ENCODE measurements at regions not wholly inside any gene's neighbourhood (a gene's known extent, or its start where the extent isn't known, plus 50 kb on each side); places are given as distances from the start of the nearest gene placed in this dataset.

- Mint-ChIP-seq H3K27me3 (no peaks in the 10 kb centered on the region), H3K36me3 (ENCODE audit: low read depth) (no peaks in the 10 kb centered on the region), H3K27ac (no peak overlapping the region), H3K4me1 (ENCODE audit: low read depth) (no peaks in the 10 kb centered on the region), H3K9me3 (no peaks in the 10 kb centered on the region), H3K4me3 (no peak overlapping the region)
- no peak for ATAC-seq
- TF ChIP-seq CTCF (IDR thresholded peaks at IDR 0.05): no peak
- ChIA-PET POLR2A (no interaction called here), CTCF (no interaction called here)
- intact Hi-C loops (cut with micrococcal nuclease): no loop called here
- no peak for DNase-seq
Observed at GRCh38 chr11:96506041-96506440, 116.2 kb downstream of the JRKL start.

- Mint-ChIP-seq H3K9me3 (no peaks in the 10 kb centered on the region), H3K27me3 (no peaks in the 10 kb centered on the region), H3K27ac (no peak overlapping the region), H3K4me3 (no peak overlapping the region), H3K36me3 (ENCODE audit: low read depth) (no peaks in the 10 kb centered on the region), H3K4me1 (ENCODE audit: low read depth) (no peaks in the 10 kb centered on the region)
- ChIA-PET CTCF (no interaction called here), POLR2A (no interaction called here)
- ATAC-seq (no peak), DNase-seq (no peak)
- no peak for TF ChIP-seq CTCF (IDR thresholded peaks at IDR 0.05)
- intact Hi-C loops (cut with micrococcal nuclease): no loop called here
Observed at GRCh38 chr11:96506953-96507354, 117.1 kb downstream of the JRKL start.

GRCh38 chr11:96508861-96509260, 119.0 kb downstream of the JRKL start:
- H3K36me3 Mint-ChIP-seq (ENCODE audit: low read depth): no peaks in the 10 kb centered on the region
- no peak for TF ChIP-seq CTCF (IDR thresholded peaks at IDR 0.05)
- H3K4me3 Mint-ChIP-seq: no peak overlapping the region
- ChIA-PET CTCF (no interaction called here), POLR2A (no interaction called here)
- H3K27me3 Mint-ChIP-seq: no peaks in the 10 kb centered on the region
- no peaks in the 10 kb centered on the region for H3K9me3 Mint-ChIP-seq
- no peak for ATAC-seq
- H3K4me1 Mint-ChIP-seq (ENCODE audit: low read depth): no peaks in the 10 kb centered on the region
- no peak overlapping the region for H3K27ac Mint-ChIP-seq
- intact Hi-C loops (cut with micrococcal nuclease): no loop called here
- DNase-seq: no peak

GRCh38 chr11:96520939-96521338, 131.1 kb downstream of the JRKL start:
- no peak overlapping the region for H3K4me3 Mint-ChIP-seq
- no peak overlapping the region for H3K27ac Mint-ChIP-seq
- DNase-seq: no peak
- no peak for ATAC-seq
- no peaks in the 10 kb centered on the region for H3K9me3 Mint-ChIP-seq
- H3K4me1 Mint-ChIP-seq (ENCODE audit: low read depth): no peaks in the 10 kb centered on the region
- TF ChIP-seq CTCF (IDR thresholded peaks at IDR 0.05): no peak
- CTCF ChIA-PET: no interaction called here
- POLR2A ChIA-PET: no interaction called here
- H3K27me3 Mint-ChIP-seq: peaks cover 2% of the 10 kb centered on the region
- H3K36me3 Mint-ChIP-seq (ENCODE audit: low read depth): no peaks in the 10 kb centered on the region
- intact Hi-C loops (cut with micrococcal nuclease): no loop called here

- CTCF ChIA-PET: no interaction called here
Observed at GRCh38 chr11:96523656-96524055, 133.8 kb downstream of the JRKL start.

More at GRCh38 chr11:96523656-96524055, 133.8 kb downstream of the JRKL start:
- DNase-seq (no peak), ATAC-seq (no peak)
- POLR2A ChIA-PET: no interaction called here
- no peak overlapping the region for H3K27ac Mint-ChIP-seq
- intact Hi-C loops (cut with micrococcal nuclease): no loop called here
- H3K36me3 Mint-ChIP-seq (ENCODE audit: low read depth): no peaks in the 10 kb centered on the region
- TF ChIP-seq CTCF (IDR thresholded peaks at IDR 0.05): no peak
- H3K27me3 Mint-ChIP-seq: peaks cover 4% of the 10 kb centered on the region
- no peaks in the 10 kb centered on the region for H3K9me3 Mint-ChIP-seq
- no peak overlapping the region for H3K4me3 Mint-ChIP-seq
- H3K4me1 Mint-ChIP-seq (ENCODE audit: low read depth): no peaks in the 10 kb centered on the region
